NCI-H460 (cell line): ENCODE measurements at regions not wholly inside any gene's neighbourhood (a gene's known extent, or its start where the extent isn't known, plus 50 kb on each side); places are given as distances from the start of the nearest gene placed in this dataset.

Source experiments
- DNase-seq: peaks from one replicate; pipeline ENCODE4 v3.0.0-alpha.2; 2016; ENCODE audit warnings: low read depth; ENCODE audit errors: extremely low read depth

DNA sequence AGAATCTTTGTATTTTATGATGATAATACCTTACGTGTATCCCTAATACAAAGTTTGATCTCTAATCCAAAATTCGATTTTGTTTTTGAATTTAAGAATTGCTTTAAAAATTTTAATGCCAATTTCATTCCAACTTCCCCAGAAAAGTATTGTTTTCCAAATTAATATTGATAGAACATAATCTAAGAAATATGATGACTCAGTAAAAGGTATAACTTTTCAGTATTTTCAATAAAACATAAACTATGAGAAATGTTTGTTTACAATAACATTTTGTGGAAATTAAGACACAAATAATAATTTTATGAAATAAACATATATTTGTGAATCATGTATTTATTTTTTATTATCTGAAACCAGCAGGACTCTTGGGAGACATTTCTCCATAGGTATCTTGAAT is 931.6 kb downstream of the EFNA5 start:
- no peak for DNase-seq

DNA sequence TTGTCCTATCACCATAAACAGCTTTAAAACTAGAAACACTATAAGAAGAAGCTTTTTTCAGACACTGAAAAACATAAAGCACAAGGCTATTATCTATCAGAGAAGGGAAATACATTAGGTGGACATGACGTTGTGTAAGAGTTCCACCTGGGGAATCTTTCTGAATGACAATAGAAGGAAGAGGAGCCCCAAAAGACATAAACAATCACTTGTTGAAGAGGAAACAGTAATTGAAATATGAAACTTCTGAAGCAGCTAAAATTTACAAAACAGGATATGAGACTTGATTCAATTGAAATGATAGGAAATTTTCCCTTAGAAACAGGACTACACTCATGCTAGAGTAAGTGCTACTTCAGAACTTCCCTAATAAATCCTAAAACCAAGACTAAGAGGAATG is 933.6 kb downstream of the EFNA5 start:
- DNase-seq, result no peak

GRCh38 chr5:106732624-106733023 is 938.1 kb downstream of the EFNA5 start:
- no peak for DNase-seq

- no peak for DNase-seq
Observed at GRCh38 chr5:106730912-106731311, 939.8 kb downstream of the EFNA5 start.

DNA sequence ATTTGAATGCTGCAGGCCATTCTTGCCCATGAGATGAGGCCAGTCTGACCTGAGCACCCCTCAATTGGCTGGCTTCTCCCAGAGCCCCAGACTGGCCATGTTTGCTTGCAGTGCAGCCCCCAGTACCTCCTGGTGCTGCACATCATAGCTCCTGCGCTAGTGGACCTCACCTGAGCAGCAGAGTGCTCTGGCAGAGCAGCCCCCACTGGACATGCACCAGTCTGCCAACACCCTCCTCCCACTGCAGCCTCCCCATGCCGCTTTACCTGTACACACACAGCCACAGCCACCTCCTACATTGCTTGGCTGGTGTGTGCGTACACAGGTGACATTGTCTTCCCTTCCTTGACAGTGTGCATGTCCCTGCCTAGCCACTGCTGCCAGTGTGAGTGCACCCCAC is 940.2 kb downstream of the EFNA5 start:
- DNase-seq, result no peak

DNA sequence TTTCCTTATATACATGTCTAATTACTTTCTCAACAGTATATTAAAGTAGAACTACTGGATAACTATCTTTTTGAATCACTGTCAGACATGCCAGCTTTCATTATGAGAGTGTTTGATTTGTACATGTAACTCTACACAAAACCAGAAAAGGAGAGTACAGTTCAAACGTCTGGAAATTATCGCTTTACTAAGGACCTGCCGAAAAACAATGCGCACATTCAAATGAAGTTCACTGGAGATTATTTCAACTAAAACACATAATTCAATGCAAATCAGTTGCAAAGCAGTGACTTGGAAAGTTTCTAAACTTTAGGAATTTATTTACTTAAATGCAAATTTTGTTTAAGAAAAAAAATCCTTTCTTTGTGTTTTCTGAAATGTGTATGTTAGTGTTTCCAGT is 942.5 kb downstream of the EFNA5 start:
- DNase-seq, result no peak

DNA sequence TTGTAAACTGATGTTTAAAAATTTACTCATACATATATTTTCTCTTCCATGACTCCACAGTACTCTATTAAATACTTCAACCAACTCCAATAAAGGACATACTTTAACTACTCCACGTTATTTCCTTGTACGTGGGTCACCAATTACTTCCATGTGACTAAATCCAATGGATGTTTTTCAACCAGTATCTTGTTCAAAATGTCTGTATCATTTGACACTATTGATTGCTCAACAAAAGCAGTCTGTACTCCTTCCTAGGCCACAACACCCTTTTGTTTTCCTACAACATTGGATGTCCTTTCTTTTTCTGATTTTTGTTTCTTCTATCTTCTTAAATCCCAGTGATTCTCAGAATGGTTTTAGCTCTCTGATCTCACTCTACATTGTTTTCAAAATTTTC is 943.7 kb downstream of the EFNA5 start:
- no peak for DNase-seq

- no peak for DNase-seq
Observed at GRCh38 chr5:106720367-106720766, 950.4 kb downstream of the EFNA5 start.

DNA sequence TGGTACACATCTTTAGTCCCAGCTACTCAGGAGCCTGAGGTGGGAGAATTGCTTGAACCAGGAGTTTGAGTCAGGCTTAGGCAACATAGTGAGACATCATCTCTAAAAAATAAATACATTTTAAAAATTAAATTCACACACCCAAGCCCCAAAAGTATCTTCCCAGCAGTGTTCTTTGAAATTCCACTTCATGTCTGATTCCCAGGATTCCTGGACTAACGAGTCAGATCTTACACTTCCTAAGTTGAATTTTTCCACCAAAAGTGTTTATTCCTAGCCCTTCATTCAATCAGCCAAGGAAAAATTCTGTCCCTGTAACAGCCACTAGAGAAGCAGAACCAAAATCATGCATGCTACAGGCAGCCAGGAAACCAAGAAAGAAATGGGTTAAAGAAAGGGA is 970.9 kb downstream of the EFNA5 start:
- no peak for DNase-seq

- no peak for DNase-seq
Observed at GRCh38 chr5:106699198-106699597, 971.5 kb downstream of the EFNA5 start.

GRCh38 chr5:106698169-106698568 is 972.6 kb downstream of the EFNA5 start:
- no peak for DNase-seq

GRCh38 chr5:106691701-106692100 is 979.0 kb downstream of the EFNA5 start:
- DNase-seq, result no peak

- no peak for DNase-seq
Observed at GRCh38 chr5:106690585-106690984, 980.2 kb downstream of the EFNA5 start.

GRCh38 chr5:106680330-106680729 is 990.4 kb downstream of the EFNA5 start:
- no peak for DNase-seq

- no peak for DNase-seq
Observed at GRCh38 chr5:106677057-106677456, 993.7 kb downstream of the EFNA5 start.

DNA sequence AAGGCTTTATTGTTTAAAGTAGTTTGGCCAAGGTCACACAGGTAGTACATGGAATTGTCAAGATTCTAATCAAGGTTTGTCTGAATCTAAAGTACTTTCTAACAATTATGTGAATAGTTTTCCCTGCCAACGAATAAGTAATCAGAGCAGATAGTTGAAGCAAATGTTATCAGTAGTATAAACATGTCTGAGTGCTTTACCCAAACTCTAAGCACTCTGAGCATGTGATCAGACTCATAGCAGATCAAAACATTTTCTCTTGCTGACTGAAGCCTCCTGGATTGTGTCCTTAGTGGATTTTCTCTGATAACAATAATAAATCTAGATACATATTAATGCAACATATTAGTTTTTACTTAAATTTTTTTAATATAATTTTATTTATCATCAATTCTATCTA is 995.0 kb downstream of the EFNA5 start:
- no peak for DNase-seq

DNA sequence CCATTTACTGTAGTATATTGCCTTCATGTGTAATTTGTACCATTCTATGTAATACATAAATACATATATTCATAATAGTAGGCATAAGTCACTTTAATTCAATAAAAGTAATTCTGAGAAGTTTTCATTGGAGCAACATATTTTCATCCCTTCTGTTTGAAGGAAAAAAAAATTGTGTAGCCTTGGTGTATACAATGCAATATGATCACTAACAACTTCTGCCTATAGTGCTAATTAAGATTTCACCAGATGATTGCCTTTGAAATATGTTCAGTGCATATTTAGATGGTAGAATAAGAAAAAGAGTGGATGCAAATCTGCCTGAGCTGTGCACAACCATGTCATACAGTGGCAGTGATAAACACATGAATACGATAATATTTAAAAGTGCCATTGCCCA is 996.8 kb downstream of the EFNA5 start:
- no peak for DNase-seq

- DNase-seq, result no peak
Observed at GRCh38 chr5:106661866-106662265, 1008.9 kb downstream of the EFNA5 start.

DNA sequence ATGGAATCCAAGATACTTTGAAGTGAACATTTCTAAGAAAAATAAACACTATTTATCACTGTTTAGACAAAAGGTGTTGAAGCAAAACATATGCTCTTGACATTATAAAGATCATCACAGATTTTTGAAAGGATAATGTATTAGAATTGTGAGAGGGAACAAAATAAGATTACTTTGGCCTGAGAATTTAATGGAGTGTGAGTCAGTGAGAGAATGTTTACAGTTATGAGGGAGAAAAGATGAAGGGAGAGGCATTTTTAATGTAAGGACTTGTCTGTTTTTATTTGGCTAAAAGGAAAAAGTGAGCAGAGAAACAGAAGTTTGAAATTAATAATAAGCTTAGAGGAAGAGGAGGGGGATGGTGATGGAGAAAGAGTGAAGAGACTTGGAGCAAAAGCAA is 1010.1 kb downstream of the EFNA5 start:
- DNase-seq, result no peak

DNA sequence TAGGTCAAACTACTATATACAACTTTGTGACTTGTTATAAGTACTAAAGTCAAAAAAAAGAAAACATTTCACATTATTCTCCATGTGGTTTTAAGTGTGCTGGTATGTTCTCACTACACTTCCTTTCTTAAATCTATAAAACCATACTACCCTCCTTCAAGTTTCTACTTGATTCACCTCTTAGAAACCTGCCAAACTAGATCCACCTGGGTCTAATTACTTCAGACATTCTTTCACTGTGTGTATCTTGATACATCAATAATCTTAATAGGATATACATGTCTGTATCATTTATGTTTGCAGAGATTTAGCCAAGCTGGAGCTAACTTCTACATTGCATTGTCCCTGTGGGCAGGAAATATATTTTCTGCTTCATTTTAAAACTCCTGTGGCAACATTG is 1012.6 kb downstream of the EFNA5 start:
- no peak for DNase-seq

DNA sequence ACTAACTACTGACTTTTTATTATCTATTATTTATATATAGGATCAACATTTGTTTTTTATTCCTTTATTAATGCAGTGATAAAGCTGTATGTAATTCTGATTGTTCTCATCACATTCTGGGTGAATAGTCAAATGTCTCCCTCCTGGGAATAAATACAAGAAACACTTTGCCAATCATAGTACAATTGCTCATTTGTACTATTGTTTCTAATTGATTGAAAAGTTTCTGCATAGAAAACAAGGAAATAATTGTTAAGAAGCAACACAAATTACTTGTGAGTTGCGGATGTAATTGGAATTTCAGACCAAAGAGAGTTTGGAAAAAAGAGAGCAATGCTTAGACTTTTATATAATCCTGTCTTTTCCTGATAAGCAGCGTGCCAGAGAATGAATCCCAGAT is 1013.9 kb downstream of the EFNA5 start:
- no peak for DNase-seq

DNA sequence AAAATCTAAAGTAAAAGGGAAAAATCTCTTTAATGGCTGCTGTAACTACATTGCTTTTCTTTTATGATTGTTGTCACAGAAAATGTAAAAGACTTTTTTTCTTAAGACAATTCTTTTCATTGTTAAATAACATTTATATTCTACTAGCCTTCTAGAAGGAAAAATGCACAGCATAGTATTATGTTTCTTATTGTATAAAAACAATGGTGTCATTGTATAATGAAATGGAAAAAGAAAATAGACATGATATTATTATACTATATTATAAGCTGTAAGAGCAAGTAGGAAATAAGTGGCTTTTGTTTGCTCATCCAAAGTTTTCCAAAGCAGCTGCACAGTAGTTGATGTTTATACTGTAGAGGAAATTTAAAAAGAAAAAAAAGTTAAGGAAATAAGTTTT is 1021.7 kb downstream of the EFNA5 start:
- no peak for DNase-seq

- DNase-seq, result no peak
Observed at GRCh38 chr5:106648401-106648800, 1022.3 kb downstream of the EFNA5 start.

DNA sequence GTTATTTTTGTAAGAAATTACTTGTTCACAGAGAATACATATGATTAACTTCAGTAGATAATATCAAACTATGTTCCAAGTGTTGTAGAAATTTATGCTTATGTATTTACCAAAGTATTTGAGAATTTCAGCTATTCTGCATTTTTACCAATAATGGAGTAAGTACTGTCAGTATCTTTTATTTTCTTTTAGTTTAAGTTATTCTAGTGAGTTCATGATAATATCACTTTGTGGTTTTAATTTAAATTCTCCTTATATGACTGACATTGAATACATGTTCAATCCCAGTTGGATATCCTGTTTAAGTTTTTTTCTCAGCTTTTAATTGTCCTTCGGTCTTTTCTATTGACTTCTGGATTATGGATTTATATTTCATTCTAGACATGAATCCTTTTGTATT is 1024.6 kb downstream of the EFNA5 start:
- DNase-seq, result no peak
